Mammary epithelial cell (primary cell): ENCODE measurements at regions not wholly inside any gene's neighbourhood (a gene's known extent, or its start where the extent isn't known, plus 50 kb on each side); places are given as distances from the start of the nearest gene placed in this dataset.

ENCODE experiments used
- EZH2 ChIP-seq: IDR thresholded peaks from 2 replicates; pipeline ENCODE4 v1.6.1; 2012; ENCODE audit warnings: low read length, inconsistent platforms, borderline replicate concordance
- TF ChIP-seq, protein P1 (sequence below), 2 donors: IDR thresholded peaks in 1 of 2; conservative IDR thresholded peaks in 1 of 2; 2 replicates each; pipeline ENCODE4 v1.5.1; 2011 to 2012; ENCODE audit warnings: inconsistent platforms in 2 of 2, low read length in 2 of 2, mild to moderate bottlenecking in 2 of 2, control low read depth in 1 of 2, low read depth in 1 of 2; ENCODE audit not compliant: insufficient read depth in 1 of 2; ENCODE audit errors: extremely low read depth in 1 of 2

DNA sequence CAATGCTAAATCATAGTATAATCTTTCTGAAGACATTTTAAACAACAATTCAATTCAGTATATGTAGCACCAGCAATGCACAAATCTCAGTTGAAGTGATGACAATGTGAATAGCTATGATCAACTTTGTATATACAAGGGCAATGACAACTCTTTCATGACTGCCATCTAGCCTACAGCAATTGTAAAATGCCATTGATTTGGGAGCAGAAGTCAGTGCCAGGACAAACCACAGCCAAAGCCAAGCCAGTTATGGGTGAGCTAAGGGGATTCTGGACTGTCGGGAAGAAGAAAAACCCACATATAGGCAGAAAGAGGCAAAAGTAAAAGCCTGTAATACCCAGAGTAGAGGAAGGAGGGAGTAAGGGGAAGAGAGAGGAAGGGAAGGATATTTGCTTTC lies 238.6 kb downstream of the MID1IP1 start:
- TF ChIP-seq, protein P1, sequence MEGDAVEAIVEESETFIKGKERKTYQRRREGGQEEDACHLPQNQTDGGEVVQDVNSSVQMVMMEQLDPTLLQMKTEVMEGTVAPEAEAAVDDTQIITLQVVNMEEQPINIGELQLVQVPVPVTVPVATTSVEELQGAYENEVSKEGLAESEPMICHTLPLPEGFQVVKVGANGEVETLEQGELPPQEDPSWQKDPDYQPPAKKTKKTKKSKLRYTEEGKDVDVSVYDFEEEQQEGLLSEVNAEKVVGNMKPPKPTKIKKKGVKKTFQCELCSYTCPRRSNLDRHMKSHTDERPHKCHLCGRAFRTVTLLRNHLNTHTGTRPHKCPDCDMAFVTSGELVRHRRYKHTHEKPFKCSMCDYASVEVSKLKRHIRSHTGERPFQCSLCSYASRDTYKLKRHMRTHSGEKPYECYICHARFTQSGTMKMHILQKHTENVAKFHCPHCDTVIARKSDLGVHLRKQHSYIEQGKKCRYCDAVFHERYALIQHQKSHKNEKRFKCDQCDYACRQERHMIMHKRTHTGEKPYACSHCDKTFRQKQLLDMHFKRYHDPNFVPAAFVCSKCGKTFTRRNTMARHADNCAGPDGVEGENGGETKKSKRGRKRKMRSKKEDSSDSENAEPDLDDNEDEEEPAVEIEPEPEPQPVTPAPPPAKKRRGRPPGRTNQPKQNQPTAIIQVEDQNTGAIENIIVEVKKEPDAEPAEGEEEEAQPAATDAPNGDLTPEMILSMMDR (conservative IDR thresholded peaks at IDR 0.05 in 1 of 2, IDR thresholded peaks at IDR 0.05 in 1 of 2; ENCODE audit: extremely low read depth in 1 of 2, insufficient read depth in 1 of 2, low read depth in 1 of 2, low read length in 2 of 2), result no peak
- no peak for TF ChIP-seq EZH2
